NK-92 (cell line): ENCODE measurements at regions not wholly inside any gene's neighbourhood (a gene's known extent, or its start where the extent isn't known, plus 50 kb on each side); places are given as distances from the start of the nearest gene placed in this dataset.

ENCODE experiments used
- DNase-seq: peaks from one replicate; lab custom pipeline; 2025; ENCODE audit not compliant: unreplicated experiment; lab: John Stamatoyannopoulos, UW

GRCh38 chr2:129702416-129703176 lies 276.9 kb upstream of the RAB6C start:
- DNase-seq: no peak

- DNase-seq: no peak
These were observed 274.4 kb upstream of the RAB6C start for GRCh38 chr2:129705085-129705484.

- DNase-seq: no peak
These were observed 271.7 kb upstream of the RAB6C start for GRCh38 chr2:129707800-129708199.

DNA sequence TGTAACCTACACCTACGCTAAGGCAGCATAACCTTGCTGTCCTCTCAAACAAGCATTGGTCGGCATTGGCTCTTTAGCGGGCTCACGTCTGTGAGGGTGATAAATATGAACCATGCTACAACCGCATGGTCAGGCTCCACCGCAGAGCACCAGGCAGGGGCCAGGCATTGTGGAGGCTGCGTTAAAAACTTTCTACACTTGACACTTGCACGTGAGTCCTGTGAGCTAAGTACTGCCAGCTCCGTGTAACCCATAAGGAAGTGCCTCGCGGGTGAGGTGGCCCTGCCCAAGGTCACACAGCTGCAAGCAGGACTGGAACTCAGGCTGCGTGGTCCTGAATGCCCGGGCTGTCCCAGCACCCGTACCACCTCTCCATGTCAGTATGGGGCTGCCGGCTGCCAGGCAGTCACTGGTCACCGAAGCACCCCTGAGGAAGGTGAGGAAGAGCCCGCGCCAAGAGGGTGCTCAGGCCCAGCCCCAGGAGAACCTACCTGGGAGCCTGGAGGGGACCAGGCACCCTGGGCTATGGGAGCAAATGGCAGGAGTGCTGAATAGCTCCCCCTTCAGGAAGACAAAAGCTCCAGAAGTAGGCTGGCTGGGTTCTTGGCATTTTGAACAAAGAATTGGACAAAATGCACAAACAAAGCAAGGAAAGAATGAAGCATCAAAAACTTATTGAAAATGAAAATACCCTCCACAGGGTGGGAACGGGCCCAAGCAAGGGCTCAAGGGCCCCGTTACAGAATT lies 271.1 kb upstream of the RAB6C start:
- no peak for DNase-seq

- no peak for DNase-seq
These were observed 270.2 kb upstream of the RAB6C start for GRCh38 chr2:129709001-129709955.

DNA sequence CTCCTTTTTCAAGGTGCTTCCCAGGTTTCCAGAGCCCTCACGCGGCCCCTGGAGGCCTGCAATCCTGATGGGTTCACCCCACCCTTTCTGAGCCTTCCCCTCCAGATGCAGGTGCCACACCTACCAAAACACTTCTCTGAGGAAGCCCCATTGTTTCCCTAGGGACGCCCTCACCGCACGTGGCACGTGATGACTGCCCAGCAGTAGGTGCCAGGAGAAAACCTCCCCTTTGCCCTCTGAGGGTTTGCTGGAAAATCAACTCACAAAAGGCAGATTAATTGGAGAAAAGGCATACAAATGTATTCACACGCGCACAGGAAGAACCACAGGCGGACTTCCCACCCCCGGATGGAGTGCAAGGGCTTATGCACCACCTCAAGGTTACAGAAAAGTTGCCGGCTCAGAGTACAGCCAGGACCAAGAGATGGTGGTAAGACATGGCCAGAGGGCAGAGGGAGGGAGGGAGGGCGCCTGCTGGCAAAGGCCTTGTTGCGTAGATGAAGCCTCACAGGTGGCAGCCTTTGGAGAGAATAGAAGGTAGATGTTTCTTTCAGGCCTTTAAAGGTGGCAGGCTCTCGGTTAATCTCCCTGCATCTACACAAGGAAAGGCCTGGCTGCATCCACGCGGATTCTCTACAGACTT lies 269.4 kb upstream of the RAB6C start:
- no peak for DNase-seq

GRCh38 chr2:129710670-129711495 lies 268.6 kb upstream of the RAB6C start:
- DNase-seq: no peak

- no peak for DNase-seq
These were observed 267.4 kb upstream of the RAB6C start for GRCh38 chr2:129711816-129712675.

- no peak for DNase-seq
These were observed 266.8 kb upstream of the RAB6C start for GRCh38 chr2:129712676-129712985.

- DNase-seq: no peak
These were observed 266.1 kb upstream of the RAB6C start for GRCh38 chr2:129713337-129713736.

GRCh38 chr2:129716781-129717559 lies 262.5 kb upstream of the RAB6C start:
- DNase-seq: no peak

- DNase-seq: no peak
These were observed 261.8 kb upstream of the RAB6C start for GRCh38 chr2:129717560-129718130.

DNA sequence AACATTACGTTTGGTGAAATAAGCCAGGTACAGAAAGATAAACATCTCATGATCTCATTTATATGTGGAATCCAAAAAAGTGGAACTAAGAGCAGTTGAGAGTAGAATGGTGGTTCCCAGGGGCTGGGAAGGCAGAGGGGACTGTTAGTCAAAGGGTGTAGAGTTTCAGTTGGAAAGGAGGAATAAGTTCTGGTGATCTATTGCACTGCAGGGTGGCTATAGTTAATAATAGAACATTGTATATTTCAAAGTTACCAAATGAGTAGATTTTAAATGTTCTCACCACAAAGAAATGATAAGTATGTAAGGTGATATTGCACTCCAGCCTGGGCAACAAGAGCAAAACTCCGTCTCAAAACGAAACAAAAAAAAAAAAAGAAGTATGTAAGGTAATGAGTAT lies 260.1 kb upstream of the RAB6C start:
- DNase-seq: no peak

DNA sequence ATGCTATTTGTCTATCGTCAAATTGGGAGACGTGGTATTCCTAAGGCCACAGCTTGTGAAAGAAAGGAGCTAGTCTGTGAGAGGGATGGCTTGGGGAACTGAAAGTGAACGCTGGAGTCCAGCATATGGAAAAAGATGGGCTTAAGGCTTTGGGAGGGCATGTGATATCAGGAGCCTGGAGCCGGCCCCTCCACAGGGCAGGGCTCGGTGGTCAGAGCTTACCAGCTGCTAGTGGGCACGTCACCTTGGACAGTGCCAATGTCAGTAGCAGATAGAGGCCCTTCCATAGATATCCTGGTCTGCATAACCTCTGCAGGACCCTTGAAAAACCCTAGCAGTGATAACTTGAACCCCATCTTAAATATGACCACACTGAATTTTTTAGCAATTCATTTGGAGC lies 259.1 kb upstream of the RAB6C start:
- DNase-seq: no peak

DNA sequence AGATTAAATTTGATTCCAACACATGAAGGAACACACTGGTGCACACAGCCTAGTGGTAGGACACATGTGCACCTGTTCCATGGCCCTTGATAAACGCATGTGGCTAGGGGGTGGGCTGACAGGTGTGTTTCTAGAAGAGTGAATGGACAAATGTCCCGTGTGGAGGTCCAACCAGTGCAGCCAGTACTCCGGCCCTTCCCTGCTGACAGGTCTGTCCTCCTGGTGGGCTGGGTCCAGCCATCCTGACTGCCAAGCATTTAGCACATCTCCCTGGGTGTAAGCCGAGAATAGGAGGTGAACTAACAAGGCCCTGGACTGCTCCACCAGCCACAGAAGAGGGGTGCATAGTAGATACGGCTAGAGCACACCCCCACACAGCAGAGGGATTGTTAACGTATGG lies 258.7 kb upstream of the RAB6C start:
- no peak for DNase-seq

DNA sequence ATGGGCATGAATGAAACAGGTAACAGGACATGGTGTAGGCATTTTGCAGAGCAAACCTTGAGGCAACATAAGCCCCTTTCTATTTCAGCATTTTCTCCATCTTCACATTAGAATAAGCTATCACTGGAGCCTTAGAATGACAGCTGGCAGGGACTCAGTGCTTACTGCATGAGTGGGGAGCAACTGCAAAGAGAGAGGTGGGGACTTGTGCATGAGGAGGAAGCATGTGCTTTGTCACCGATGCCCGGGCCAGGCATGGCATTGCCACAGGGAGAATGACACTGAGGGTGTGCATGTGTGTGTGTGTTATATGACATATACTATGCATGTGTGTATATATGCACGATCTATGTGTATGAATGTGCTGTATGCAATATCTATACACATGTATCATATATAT lies 258.2 kb upstream of the RAB6C start:
- DNase-seq: no peak

DNA sequence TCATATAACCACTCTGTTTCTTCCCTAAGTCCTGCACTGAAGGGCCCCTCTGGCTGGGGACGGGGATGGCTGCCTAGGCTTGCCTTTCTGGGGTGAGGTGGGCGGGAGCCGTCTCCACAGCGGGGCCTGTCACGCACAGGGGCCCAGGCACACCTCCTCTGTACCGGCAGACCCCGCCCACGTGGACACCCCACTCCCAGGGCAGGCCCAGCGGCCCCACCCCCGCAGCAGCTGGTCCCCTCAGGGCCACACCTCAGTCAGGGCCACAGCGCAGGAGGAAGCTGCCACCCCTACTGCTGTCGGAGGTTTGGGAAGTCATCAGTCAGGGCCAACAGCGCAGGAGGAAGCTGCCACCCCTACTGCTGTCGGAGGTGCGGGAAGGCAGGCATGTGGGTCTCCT lies 257.6 kb upstream of the RAB6C start:
- DNase-seq: no peak

GRCh38 chr2:129722306-129723019 lies 257.0 kb upstream of the RAB6C start:
- DNase-seq: no peak
